GM19238 (cell line): ENCODE measurements at regions not wholly inside any gene's neighbourhood (a gene's known extent, or its start where the extent isn't known, plus 50 kb on each side); places are given as distances from the start of the nearest gene placed in this dataset.

ENCODE experiments used
- DNase-seq: peaks from one replicate; pipeline ENCODE4 v3.0.0; 2011; ENCODE audit warnings: low spot score; ENCODE audit not compliant: insufficient read length

GRCh38 chrX:131703646-131704045, 159.8 kb downstream of the OR13H1 start:
- no peak for DNase-seq

GRCh38 chrX:131704136-131704695, 160.3 kb downstream of the OR13H1 start:
- DNase-seq, result peak; percentile 18

GRCh38 chrX:131709553-131709952, 165.7 kb downstream of the OR13H1 start:
- no peak for DNase-seq

- DNase-seq, result no peak
Measured at GRCh38 chrX:131711478-131711867, 167.6 kb downstream of the OR13H1 start.

- DNase-seq, result no peak
Measured at GRCh38 chrX:131723646-131724045, 179.8 kb downstream of the OR13H1 start.

GRCh38 chrX:131724292-131724691, 180.4 kb downstream of the OR13H1 start:
- no peak for DNase-seq

GRCh38 chrX:131725001-131725654, 181.3 kb downstream of the OR13H1 start:
- DNase-seq, result no peak

- no peak for DNase-seq
Measured at GRCh38 chrX:131727778-131728177, 183.9 kb downstream of the OR13H1 start.

GRCh38 chrX:131728295-131729145, 184.6 kb downstream of the OR13H1 start:
- DNase-seq, result no peak

GRCh38 chrX:131729295-131729694, 185.4 kb downstream of the OR13H1 start:
- no peak for DNase-seq

GRCh38 chrX:131734621-131735020, 190.7 kb downstream of the OR13H1 start:
- no peak for DNase-seq

GRCh38 chrX:131735127-131735526, 191.3 kb downstream of the OR13H1 start:
- no peak for DNase-seq

- no peak for DNase-seq
Measured at GRCh38 chrX:131739823-131740222, 195.9 kb downstream of the OR13H1 start.

- no peak for DNase-seq
Measured at GRCh38 chrX:131741103-131741581, 197.3 kb downstream of the OR13H1 start.

- DNase-seq, result no peak
Measured at GRCh38 chrX:131745942-131746489, 202.1 kb downstream of the OR13H1 start.

- DNase-seq, result no peak
Measured at GRCh38 chrX:131746491-131746968, 202.7 kb downstream of the OR13H1 start.

- DNase-seq, result no peak
Measured at GRCh38 chrX:131747173-131747572, 203.3 kb downstream of the OR13H1 start.

- DNase-seq, result no peak
Measured at GRCh38 chrX:131752493-131753198, 208.8 kb downstream of the OR13H1 start.

GRCh38 chrX:131762802-131763234, 218.9 kb downstream of the OR13H1 start:
- no peak for DNase-seq

- DNase-seq, result no peak
Measured at GRCh38 chrX:131763674-131764073, 219.8 kb downstream of the OR13H1 start.

- DNase-seq, result no peak
Measured at GRCh38 chrX:131764216-131764615, 220.3 kb downstream of the OR13H1 start.
